Osteocyte (in vitro differentiated cells): ENCODE measurements at regions not wholly inside any gene's neighbourhood (a gene's known extent, or its start where the extent isn't known, plus 50 kb on each side); places are given as distances from the start of the nearest gene placed in this dataset.

Source experiments
- DNase-seq: peaks from one replicate; pipeline ENCODE4 v3.0.0; 2021; ENCODE audit warnings: mixed read lengths; ENCODE audit not compliant: unreplicated experiment; ENCODE audit errors: extremely low spot score
- H3K27ac Mint-ChIP-seq: one replicate; pipeline ENCODE4 v1.8.0; 2021; ENCODE audit warnings: mild to moderate bottlenecking, mixed read lengths; ENCODE audit not compliant: unreplicated experiment
- H3K27me3 Mint-ChIP-seq: one replicate; pipeline ENCODE4 v1.8.0; 2021; ENCODE audit warnings: mixed read lengths; ENCODE audit not compliant: unreplicated experiment
- H3K36me3 Mint-ChIP-seq: one replicate; pipeline ENCODE4 v1.8.0; 2021; ENCODE audit warnings: mixed read lengths; ENCODE audit not compliant: unreplicated experiment
- H3K4me1 Mint-ChIP-seq: one replicate; pipeline ENCODE4 v1.8.0; 2021; ENCODE audit warnings: mixed read lengths; ENCODE audit not compliant: unreplicated experiment
- H3K4me3 Mint-ChIP-seq: one replicate; pipeline ENCODE4 v1.8.0; 2021; ENCODE audit warnings: mild to moderate bottlenecking, moderate library complexity, mixed read lengths; ENCODE audit not compliant: unreplicated experiment
- H3K9me3 Mint-ChIP-seq: one replicate; pipeline ENCODE4 v1.8.0; 2021; ENCODE audit warnings: mixed read lengths; ENCODE audit not compliant: unreplicated experiment
- CTCF ChIP-seq: fragments of 200-600 bp; sonication (generic); IDR thresholded peaks from 2 replicates; pipeline ENCODE4 v1.5.0; 2021; ENCODE audit warnings: antibody characterized with exemption, mild to moderate bottlenecking, moderate library complexity

- no peaks in the 10 kb centered on the region for H3K27me3 Mint-ChIP-seq
- TF ChIP-seq CTCF, result no peak
- no peak for DNase-seq
Observed at GRCh38 chr1:193729429-193729828, 543.0 kb upstream of the B3GALT2 start.

GRCh38 chr1:193727850-193728249 is 541.4 kb upstream of the B3GALT2 start:
- Mint-ChIP-seq H3K27me3 (no peaks in the 10 kb centered on the region), H3K4me1 (peaks cover 1% of the 10 kb centered on the region), H3K9me3 (no peaks in the 10 kb centered on the region), H3K4me3 (no peak overlapping the region), H3K36me3 (no peaks in the 10 kb centered on the region), H3K27ac (no peak overlapping the region)
- no peak for TF ChIP-seq CTCF
- DNase-seq, result no peak

More at GRCh38 chr1:193729429-193729828, 543.0 kb upstream of the B3GALT2 start:
- Mint-ChIP-seq H3K4me3 (no peak overlapping the region), H3K4me1 (peaks cover 6% of the 10 kb centered on the region), H3K9me3 (no peaks in the 10 kb centered on the region), H3K36me3 (no peaks in the 10 kb centered on the region), H3K27ac (no peak overlapping the region)

- no peak for TF ChIP-seq CTCF
- no peak for DNase-seq
- no peaks in the 10 kb centered on the region for H3K27me3 Mint-ChIP-seq
- H3K9me3 Mint-ChIP-seq, result no peaks in the 10 kb centered on the region
- no peak overlapping the region for H3K27ac Mint-ChIP-seq
- H3K36me3 Mint-ChIP-seq, result no peaks in the 10 kb centered on the region
- peaks cover 1% of the 10 kb centered on the region for H3K4me1 Mint-ChIP-seq
- H3K4me3 Mint-ChIP-seq, result no peak overlapping the region
Observed at GRCh38 chr1:193726722-193727121, 540.3 kb upstream of the B3GALT2 start.

- H3K27ac Mint-ChIP-seq, result no peak overlapping the region
- H3K27me3 Mint-ChIP-seq, result no peaks in the 10 kb centered on the region
- no peak for DNase-seq
- no peak overlapping the region for H3K4me3 Mint-ChIP-seq
- peaks cover 4% of the 10 kb centered on the region for H3K9me3 Mint-ChIP-seq
- no peak for TF ChIP-seq CTCF
- H3K36me3 Mint-ChIP-seq, result no peaks in the 10 kb centered on the region
- peaks cover 8% of the 10 kb centered on the region for H3K4me1 Mint-ChIP-seq
Observed at GRCh38 chr1:193712392-193712791, 526.0 kb upstream of the B3GALT2 start.

- no peaks in the 10 kb centered on the region for H3K36me3 Mint-ChIP-seq
- H3K9me3 Mint-ChIP-seq, result peaks cover 4% of the 10 kb centered on the region
- no peaks in the 10 kb centered on the region for H3K27me3 Mint-ChIP-seq
- TF ChIP-seq CTCF, result no peak
- no peak for DNase-seq
- H3K4me3 Mint-ChIP-seq, result no peak overlapping the region
- H3K27ac Mint-ChIP-seq, result no peak overlapping the region
- H3K4me1 Mint-ChIP-seq, result peaks cover 7% of the 10 kb centered on the region
Observed at GRCh38 chr1:193709607-193710006, 523.2 kb upstream of the B3GALT2 start.
